Activated CD8-positive, alpha-beta memory T cell treated with anti-CD3 and anti-CD28 coated beads, Interleukin-2, amount 50 U/mL, for 1 hour (primary cell): ENCODE measurements at regions not wholly inside any gene's neighbourhood (a gene's known extent, or its start where the extent isn't known, plus 50 kb on each side); places are given as distances from the start of the nearest gene placed in this dataset.

Experiments
- DNase-seq: peaks from one replicate; pipeline ENCODE4 v3.0.0-alpha.2; 2020; ENCODE audit errors: extremely low read depth

GRCh38 chr22:47277531-47277930 is 515.1 kb downstream of the TBC1D22A start:
- DNase-seq = no peak

GRCh38 chr22:47276991-47277390 is 514.5 kb downstream of the TBC1D22A start:
- DNase-seq = no peak

GRCh38 chr22:47276450-47276820 is 514.0 kb downstream of the TBC1D22A start:
- no peak for DNase-seq

GRCh38 chr22:47275605-47276449 is 513.4 kb downstream of the TBC1D22A start:
- DNase-seq = no peak

- no peak for DNase-seq
Observed at GRCh38 chr22:47274196-47274595, 511.7 kb downstream of the TBC1D22A start.

GRCh38 chr22:47270463-47271135 is 508.1 kb downstream of the TBC1D22A start:
- DNase-seq = no peak

- DNase-seq = no peak
Observed at GRCh38 chr22:47269516-47270088, 507.2 kb downstream of the TBC1D22A start.

- DNase-seq = no peak
Observed at GRCh38 chr22:47267513-47268282, 505.2 kb downstream of the TBC1D22A start.

GRCh38 chr22:47266329-47266728 is 503.9 kb downstream of the TBC1D22A start:
- no peak for DNase-seq

GRCh38 chr22:47260551-47260950 is 498.1 kb downstream of the TBC1D22A start:
- no peak for DNase-seq

GRCh38 chr22:47259990-47260389 is 497.5 kb downstream of the TBC1D22A start:
- DNase-seq = no peak

- DNase-seq = no peak
Observed at GRCh38 chr22:47259049-47259448, 496.6 kb downstream of the TBC1D22A start.

- DNase-seq = no peak
Observed at GRCh38 chr22:47257976-47258375, 495.5 kb downstream of the TBC1D22A start.

GRCh38 chr22:47257566-47257965 is 495.1 kb downstream of the TBC1D22A start:
- no peak for DNase-seq

GRCh38 chr22:47251911-47252310 is 489.5 kb downstream of the TBC1D22A start:
- no peak for DNase-seq

- no peak for DNase-seq
Observed at GRCh38 chr22:47250995-47251765, 488.7 kb downstream of the TBC1D22A start.

GRCh38 chr22:47249370-47249928 is 487.0 kb downstream of the TBC1D22A start:
- no peak for DNase-seq

GRCh38 chr22:47248925-47249324 is 486.5 kb downstream of the TBC1D22A start:
- DNase-seq = no peak

GRCh38 chr22:47247579-47248240 is 485.3 kb downstream of the TBC1D22A start:
- no peak for DNase-seq

- DNase-seq = no peak
Observed at GRCh38 chr22:47245786-47246185, 483.3 kb downstream of the TBC1D22A start.
